Neural cell (in vitro differentiated cells): ENCODE measurements at regions not wholly inside any gene's neighbourhood (a gene's known extent, or its start where the extent isn't known, plus 50 kb on each side); places are given as distances from the start of the nearest gene placed in this dataset.

Experiments used
- H2AFZ ChIP-seq: fragments of 200-600, 300-800 bp; sonication (generic), shearing (Covaris generic); 2 replicates; pipeline ENCODE4 v1.6.0; 2014; ENCODE audit warnings: low read depth, mild to moderate bottlenecking, antibody characterized with exemption, low read length, moderate library complexity
- H3F3A ChIP-seq: fragments of 200-600 bp; shearing (Covaris generic); 2 replicates; pipeline ENCODE4 v1.6.1; 2016; ENCODE audit warnings: mild to moderate bottlenecking, moderate library complexity, mixed read lengths, antibody characterized with exemption, low read length; ENCODE audit not compliant: insufficient read depth, poor library complexity, severe bottlenecking
- H3K27ac ChIP-seq: fragments of 200-600, 300-800 bp; sonication (generic), shearing (Covaris generic); 2 replicates; pipeline ENCODE4 v1.5.1; 2014; ENCODE audit warnings: mild to moderate bottlenecking, low read length, moderate library complexity
- H3K27me3 ChIP-seq: fragments of 300-800, 200-600 bp; sonication (generic), shearing (Covaris generic); 2 replicates; pipeline ENCODE4 v1.6.0; 2014; ENCODE audit warnings: mild to moderate bottlenecking, low read depth, low read length, moderate library complexity; ENCODE audit not compliant: insufficient read depth
- H3K36me3 ChIP-seq: fragments of 300-800, 200-600 bp; sonication (generic), shearing (Covaris generic); 2 replicates; pipeline ENCODE4 v1.5.1; 2014; ENCODE audit warnings: mild to moderate bottlenecking, antibody characterized with exemption, low read length, moderate library complexity; ENCODE audit not compliant: insufficient read depth
- H3K4me2 ChIP-seq: fragments of 300-800, 200-600 bp; sonication (generic), shearing (Covaris generic); 2 replicates; pipeline ENCODE4 v1.6.0; 2014; ENCODE audit warnings: mild to moderate bottlenecking, low read length
- H3K4me3 ChIP-seq: fragments of 300-800, 200-600 bp; sonication (generic), shearing (Covaris generic); 2 replicates; pipeline ENCODE4 v1.5.1; 2014; ENCODE audit warnings: mild to moderate bottlenecking, low read length, moderate library complexity
- H3K79me2 ChIP-seq: fragments of 200-600 bp; shearing (Covaris generic); replicated peaks from 2 replicates; pipeline ENCODE4 v1.6.0; 2014; ENCODE audit warnings: mild to moderate bottlenecking, low read length, moderate library complexity; ENCODE audit not compliant: insufficient read depth
- H3K9ac ChIP-seq: fragments of 300-800, 200-600 bp; sonication (generic), shearing (Covaris generic); 2 replicates; pipeline ENCODE4 v1.6.1; 2016; ENCODE audit warnings: mild to moderate bottlenecking, low read length, mixed read lengths
- H3K9me2 ChIP-seq: fragments of 200-600 bp; shearing (Covaris generic); 2 replicates; pipeline ENCODE4 v1.6.1; 2016; ENCODE audit warnings: mild to moderate bottlenecking, low read length, mixed read lengths; ENCODE audit not compliant: insufficient read depth
- H3K9me3 ChIP-seq: fragments of 200-600, 300-800 bp; sonication (generic), shearing (Covaris generic); 2 replicates; pipeline ENCODE4 v1.6.1; 2016; ENCODE audit warnings: mild to moderate bottlenecking, mixed run types, low read length, moderate library complexity, mixed read lengths
- H4K20me1 ChIP-seq: fragments of 200-600 bp; shearing (Covaris generic); 2 replicates; pipeline ENCODE4 v1.6.1; 2016; ENCODE audit warnings: mild to moderate bottlenecking, mixed run types; ENCODE audit not compliant: insufficient read depth
- CTCF ChIP-seq: fragments of 450-650 bp; IDR thresholded peaks from 2 replicates; pipeline ENCODE4 v1.5.1; 2014; ENCODE audit warnings: antibody characterized with exemption, mild to moderate bottlenecking, moderate library complexity; ENCODE audit not compliant: poor library complexity, severe bottlenecking
- EP300 ChIP-seq: fragments of 450-650 bp; conservative IDR thresholded peaks from 2 replicates; pipeline ENCODE4 v1.6.1; 2014; ENCODE audit warnings: antibody characterized with exemption, mild to moderate bottlenecking, moderate library complexity; ENCODE audit not compliant: poor library complexity, severe bottlenecking
- EZH2 ChIP-seq: fragments of 200-600, 300-800 bp; shearing (Covaris generic), sonication (generic); IDR thresholded peaks from 2 replicates; pipeline ENCODE4 v1.6.1; 2014; ENCODE audit warnings: antibody characterized with exemption, low read length, borderline replicate concordance, mild to moderate bottlenecking; ENCODE audit not compliant: insufficient read depth, poor library complexity, severe bottlenecking
- MXI1 ChIP-seq: fragments of 450-650 bp; conservative IDR thresholded peaks from 2 replicates; pipeline ENCODE4 v1.6.1; 2014; ENCODE audit warnings: antibody characterized with exemption, mild to moderate bottlenecking; ENCODE audit not compliant: poor library complexity, severe bottlenecking
- POLR2AphosphoS5 ChIP-seq: IDR thresholded peaks from 2 replicates; pipeline ENCODE4 v1.6.1; 2012
- RAD21 ChIP-seq: fragments of 450-650 bp; conservative IDR thresholded peaks from 2 replicates; pipeline ENCODE4 v1.6.1; 2014; ENCODE audit warnings: antibody characterized with exemption, mild to moderate bottlenecking, moderate library complexity
- SMC3 ChIP-seq: fragments of 450-650 bp; conservative IDR thresholded peaks from 2 replicates; pipeline ENCODE4 v1.6.1; 2014; ENCODE audit warnings: antibody characterized with exemption, mild to moderate bottlenecking, moderate library complexity; ENCODE audit not compliant: poor library complexity
- TAF1 ChIP-seq: IDR thresholded peaks from 2 replicates; pipeline ENCODE4 v1.6.1; 2012; ENCODE audit warnings: low read depth
- TF ChIP-seq, protein P1 (sequence below): IDR thresholded peaks from 2 replicates; pipeline ENCODE4 v1.6.1; 2012; ENCODE audit warnings: borderline replicate concordance

DNA sequence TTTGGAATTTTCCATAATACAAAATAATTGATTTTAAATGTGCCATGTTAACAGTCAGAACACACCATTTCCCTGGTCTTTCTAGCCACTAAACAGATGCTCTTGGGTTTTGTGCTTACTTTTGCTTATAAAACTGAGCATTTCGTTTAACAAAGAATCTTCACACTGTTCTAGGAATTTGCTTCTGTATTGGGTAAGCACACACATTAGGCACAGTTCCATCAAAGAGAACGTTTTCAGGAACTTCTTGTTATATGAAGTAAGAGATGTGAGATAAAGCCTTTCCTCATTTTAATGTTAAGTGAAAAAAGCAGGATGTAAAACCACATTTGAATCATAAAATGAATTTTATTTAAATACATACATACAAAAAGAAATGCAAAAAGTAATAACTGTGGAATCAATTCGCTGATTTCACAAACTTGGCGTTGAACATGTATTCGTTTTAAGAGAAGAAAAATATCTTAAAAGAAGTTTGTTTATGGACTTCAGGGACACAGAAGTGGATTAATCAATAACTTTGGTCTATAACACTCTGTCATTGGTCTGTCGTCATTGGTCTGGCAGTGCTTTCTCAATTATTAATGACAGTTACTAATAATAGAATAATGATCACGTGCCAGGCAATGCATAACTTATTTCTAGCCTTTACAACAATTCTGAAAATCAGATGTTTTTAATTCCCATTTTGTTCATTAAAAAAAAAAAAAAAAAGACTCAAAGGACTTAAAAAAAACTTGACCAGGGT is 199.9 kb upstream of the PRDM1 start:
- Histone ChIP-seq H2AFZ (no peak overlapping the region), H3K27me3 (no peaks in the 10 kb centered on the region)
- TF ChIP-seq POLR2AphosphoS5 = no peak
- TF ChIP-seq, protein P1, sequence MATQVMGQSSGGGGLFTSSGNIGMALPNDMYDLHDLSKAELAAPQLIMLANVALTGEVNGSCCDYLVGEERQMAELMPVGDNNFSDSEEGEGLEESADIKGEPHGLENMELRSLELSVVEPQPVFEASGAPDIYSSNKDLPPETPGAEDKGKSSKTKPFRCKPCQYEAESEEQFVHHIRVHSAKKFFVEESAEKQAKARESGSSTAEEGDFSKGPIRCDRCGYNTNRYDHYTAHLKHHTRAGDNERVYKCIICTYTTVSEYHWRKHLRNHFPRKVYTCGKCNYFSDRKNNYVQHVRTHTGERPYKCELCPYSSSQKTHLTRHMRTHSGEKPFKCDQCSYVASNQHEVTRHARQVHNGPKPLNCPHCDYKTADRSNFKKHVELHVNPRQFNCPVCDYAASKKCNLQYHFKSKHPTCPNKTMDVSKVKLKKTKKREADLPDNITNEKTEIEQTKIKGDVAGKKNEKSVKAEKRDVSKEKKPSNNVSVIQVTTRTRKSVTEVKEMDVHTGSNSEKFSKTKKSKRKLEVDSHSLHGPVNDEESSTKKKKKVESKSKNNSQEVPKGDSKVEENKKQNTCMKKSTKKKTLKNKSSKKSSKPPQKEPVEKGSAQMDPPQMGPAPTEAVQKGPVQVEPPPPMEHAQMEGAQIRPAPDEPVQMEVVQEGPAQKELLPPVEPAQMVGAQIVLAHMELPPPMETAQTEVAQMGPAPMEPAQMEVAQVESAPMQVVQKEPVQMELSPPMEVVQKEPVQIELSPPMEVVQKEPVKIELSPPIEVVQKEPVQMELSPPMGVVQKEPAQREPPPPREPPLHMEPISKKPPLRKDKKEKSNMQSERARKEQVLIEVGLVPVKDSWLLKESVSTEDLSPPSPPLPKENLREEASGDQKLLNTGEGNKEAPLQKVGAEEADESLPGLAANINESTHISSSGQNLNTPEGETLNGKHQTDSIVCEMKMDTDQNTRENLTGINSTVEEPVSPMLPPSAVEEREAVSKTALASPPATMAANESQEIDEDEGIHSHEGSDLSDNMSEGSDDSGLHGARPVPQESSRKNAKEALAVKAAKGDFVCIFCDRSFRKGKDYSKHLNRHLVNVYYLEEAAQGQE = no peak
- no peak for TF ChIP-seq TAF1
- TF ChIP-seq RAD21 = no peak
- TF ChIP-seq EP300 = no peak
- no peak for TF ChIP-seq SMC3
- no peak for TF ChIP-seq MXI1
- TF ChIP-seq CTCF = no peak
- TF ChIP-seq EZH2 = no peak

DNA sequence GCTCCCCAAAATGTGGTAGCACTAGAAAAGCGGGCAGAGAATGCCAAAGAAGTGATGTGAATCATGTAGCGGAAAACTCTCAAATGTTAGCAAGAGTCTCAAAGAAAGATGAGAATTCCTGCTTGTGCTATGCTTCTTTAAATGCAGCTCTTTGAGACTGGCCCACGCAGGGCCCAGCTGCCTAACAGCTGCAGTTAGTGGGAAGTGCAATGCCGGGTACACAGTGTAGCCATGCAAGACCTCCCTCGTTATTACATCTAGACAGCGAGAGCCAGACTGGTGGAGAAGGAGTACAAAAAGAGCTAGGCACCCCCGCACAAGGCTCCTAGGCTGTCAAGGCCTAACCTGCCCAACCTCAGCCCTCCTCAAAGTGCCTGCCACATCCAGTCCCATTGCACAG is 201.7 kb upstream of the PRDM1 start:
- no peak overlapping the region for H3K27ac ChIP-seq

More for the DNA sequence above, 199.9 kb upstream of the PRDM1 start:
- no peaks in the 10 kb centered on the region for H3F3A ChIP-seq
- H3K9me3 ChIP-seq = peaks cover 4% of the 10 kb centered on the region
- H3K27ac ChIP-seq = no peak overlapping the region
- H3K9ac ChIP-seq = no peak overlapping the region
- H3K9me2 ChIP-seq = no peaks in the 10 kb centered on the region
- no peak overlapping the region for H3K4me2 ChIP-seq
- H3K79me2 ChIP-seq = no peaks in the 10 kb centered on the region
- H3K4me3 ChIP-seq = no peak overlapping the region
- H3K36me3 ChIP-seq = no peaks in the 10 kb centered on the region
- no peaks in the 10 kb centered on the region for H4K20me1 ChIP-seq

More for the DNA sequence above, 201.7 kb upstream of the PRDM1 start:
- no peaks in the 10 kb centered on the region for H3F3A ChIP-seq
- no peak overlapping the region for H2AFZ ChIP-seq
- TF ChIP-seq POLR2AphosphoS5 = no peak
- no peak for TF ChIP-seq RAD21
- no peak for TF ChIP-seq MXI1
- TF ChIP-seq, protein P1 = no peak
- no peak for TF ChIP-seq EZH2
- H3K4me2 ChIP-seq = no peak overlapping the region
- H3K27me3 ChIP-seq = no peaks in the 10 kb centered on the region
- H3K9me2 ChIP-seq = no peaks in the 10 kb centered on the region
- no peak overlapping the region for H3K9ac ChIP-seq
- H3K36me3 ChIP-seq = no peaks in the 10 kb centered on the region
- no peak overlapping the region for H3K4me3 ChIP-seq
- no peaks in the 10 kb centered on the region for H3K79me2 ChIP-seq
- no peaks in the 10 kb centered on the region for H4K20me1 ChIP-seq
- no peaks in the 10 kb centered on the region for H3K9me3 ChIP-seq
